Astrocyte (in vitro differentiated cells and primary cell): ENCODE measurements at regions not wholly inside any gene's neighbourhood (a gene's known extent, or its start where the extent isn't known, plus 50 kb on each side); places are given as distances from the start of the nearest gene placed in this dataset.

Source experiments
- EZH2 ChIP-seq: IDR thresholded peaks from 2 replicates; pipeline ENCODE4 v1.6.1; 2012; ENCODE audit warnings: mild to moderate bottlenecking, low read length, inconsistent platforms; ENCODE audit not compliant: insufficient read depth
- TF ChIP-seq, protein P1 (sequence below): IDR thresholded peaks from 2 replicates; pipeline ENCODE4 v1.5.1; 2011; ENCODE audit warnings: low read depth, mild to moderate bottlenecking, inconsistent platforms, low read length, moderate library complexity; ENCODE audit not compliant: insufficient read depth

- TF ChIP-seq, protein P1, sequence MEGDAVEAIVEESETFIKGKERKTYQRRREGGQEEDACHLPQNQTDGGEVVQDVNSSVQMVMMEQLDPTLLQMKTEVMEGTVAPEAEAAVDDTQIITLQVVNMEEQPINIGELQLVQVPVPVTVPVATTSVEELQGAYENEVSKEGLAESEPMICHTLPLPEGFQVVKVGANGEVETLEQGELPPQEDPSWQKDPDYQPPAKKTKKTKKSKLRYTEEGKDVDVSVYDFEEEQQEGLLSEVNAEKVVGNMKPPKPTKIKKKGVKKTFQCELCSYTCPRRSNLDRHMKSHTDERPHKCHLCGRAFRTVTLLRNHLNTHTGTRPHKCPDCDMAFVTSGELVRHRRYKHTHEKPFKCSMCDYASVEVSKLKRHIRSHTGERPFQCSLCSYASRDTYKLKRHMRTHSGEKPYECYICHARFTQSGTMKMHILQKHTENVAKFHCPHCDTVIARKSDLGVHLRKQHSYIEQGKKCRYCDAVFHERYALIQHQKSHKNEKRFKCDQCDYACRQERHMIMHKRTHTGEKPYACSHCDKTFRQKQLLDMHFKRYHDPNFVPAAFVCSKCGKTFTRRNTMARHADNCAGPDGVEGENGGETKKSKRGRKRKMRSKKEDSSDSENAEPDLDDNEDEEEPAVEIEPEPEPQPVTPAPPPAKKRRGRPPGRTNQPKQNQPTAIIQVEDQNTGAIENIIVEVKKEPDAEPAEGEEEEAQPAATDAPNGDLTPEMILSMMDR = no peak
- no peak for TF ChIP-seq EZH2
Observed at GRCh38 chr9:16191191-16191590, 638.3 kb downstream of the CCDC171 start.
